H9 (cell line): ENCODE measurements at regions not wholly inside any gene's neighbourhood (a gene's known extent, or its start where the extent isn't known, plus 50 kb on each side); places are given as distances from the start of the nearest gene placed in this dataset.

Source experiments
- DNase-seq: peaks from one replicate; pipeline ENCODE4 v3.0.0-alpha.2; 2017
- H2AFZ ChIP-seq: one replicate; pipeline ENCODE4 v1.6.1; 2013; ENCODE audit warnings: mild to moderate bottlenecking, low read length, control low read depth, moderate library complexity
- H2AK5ac ChIP-seq: 2 replicates; pipeline ENCODE4 v1.6.1; 2013; ENCODE audit warnings: low read length, control low read depth, mixed read lengths; ENCODE audit not compliant: insufficient read length
- H2BK120ac ChIP-seq: one replicate; pipeline ENCODE4 v1.6.1; 2013; ENCODE audit warnings: low read depth, mild to moderate bottlenecking, low read length, control low read depth, inconsistent platforms; ENCODE audit not compliant: poor library complexity, severe bottlenecking
- H2BK12ac ChIP-seq: 2 replicates; pipeline ENCODE4 v1.6.1; 2013; ENCODE audit warnings: low read length, control low read depth, mixed read lengths, low read depth; ENCODE audit not compliant: insufficient read length
- H2BK15ac ChIP-seq: 2 replicates; pipeline ENCODE4 v1.6.1; 2013; ENCODE audit warnings: low read depth, low read length, control low read depth
- H2BK20ac ChIP-seq: one replicate; pipeline ENCODE4 v1.6.1; 2013; ENCODE audit warnings: low read depth, mild to moderate bottlenecking, low read length, control low read depth, inconsistent platforms; ENCODE audit not compliant: poor library complexity, severe bottlenecking
- H2BK5ac ChIP-seq: 2 replicates; pipeline ENCODE4 v1.6.1; 2013; ENCODE audit warnings: low read length, control low read depth, mixed read lengths; ENCODE audit not compliant: insufficient read length
- H3K14ac ChIP-seq: 2 replicates; pipeline ENCODE4 v1.6.1; 2013; ENCODE audit warnings: low read length, control low read depth; ENCODE audit not compliant: insufficient read depth
- H3K18ac ChIP-seq: 2 replicates; pipeline ENCODE4 v1.6.1; 2013; ENCODE audit warnings: low read depth, mild to moderate bottlenecking, mixed read lengths, low read length, control low read depth; ENCODE audit not compliant: insufficient read length
- H3K23ac ChIP-seq: 2 replicates; pipeline ENCODE4 v1.6.1; 2013; ENCODE audit warnings: low read length, control low read depth, mixed read lengths, low read depth; ENCODE audit not compliant: insufficient read length
- H3K23me2 ChIP-seq: 2 replicates; pipeline ENCODE4 v1.6.1; 2013; ENCODE audit warnings: low read depth, mild to moderate bottlenecking, mixed read lengths, low read length, control low read depth; ENCODE audit not compliant: insufficient read length, poor library complexity, severe bottlenecking
- H3K27ac ChIP-seq: 2 replicates; pipeline ENCODE4 v1.5.1; 2013; ENCODE audit warnings: low read length, control low read depth, mixed read lengths, low read depth; ENCODE audit not compliant: insufficient read length
- H3K27me3 ChIP-seq: 2 replicates; pipeline ENCODE4 v1.6.1; 2013; ENCODE audit warnings: low read length, control low read depth, inconsistent platforms; ENCODE audit not compliant: insufficient read depth
- H3K4ac ChIP-seq: 2 replicates; pipeline ENCODE4 v1.6.1; 2013; ENCODE audit warnings: low read depth, mild to moderate bottlenecking, control low read depth, inconsistent platforms, low read length, moderate library complexity
- H3K4me1 ChIP-seq: 2 replicates; pipeline ENCODE4 v1.6.1; 2013; ENCODE audit warnings: low read length, control low read depth, inconsistent platforms; ENCODE audit not compliant: insufficient read depth
- H3K4me2 ChIP-seq: 2 replicates; pipeline ENCODE4 v1.6.1; 2013; ENCODE audit warnings: low read length, control low read depth, mixed read lengths; ENCODE audit not compliant: insufficient read length, insufficient read depth
- H3K56ac ChIP-seq: 2 replicates; pipeline ENCODE4 v1.6.1; 2013; ENCODE audit warnings: low read depth, mild to moderate bottlenecking, mixed read lengths, low read length, control low read depth; ENCODE audit not compliant: insufficient read length
- H3K79me1 ChIP-seq: 2 replicates; pipeline ENCODE4 v1.6.1; 2013; ENCODE audit warnings: low read depth, mild to moderate bottlenecking, moderate library complexity, low read length, control low read depth, inconsistent platforms; ENCODE audit not compliant: insufficient read depth, poor library complexity, severe bottlenecking
- H3K79me2 ChIP-seq: 2 replicates; pipeline ENCODE4 v1.6.1; 2013; ENCODE audit warnings: low read length, control low read depth, inconsistent platforms; ENCODE audit not compliant: insufficient read depth
- H3K9ac ChIP-seq: 2 replicates; pipeline ENCODE4 v1.6.1; 2013; ENCODE audit warnings: low read length, control low read depth, mixed read lengths; ENCODE audit not compliant: insufficient read length; ENCODE audit errors: extremely low read depth
- H3K9me3 ChIP-seq: one replicate; pipeline ENCODE4 v1.6.1; 2013; ENCODE audit warnings: low read depth, low read length, inconsistent platforms; ENCODE audit not compliant: control insufficient read depth
- H3T11ph ChIP-seq: one replicate; pipeline ENCODE4 v1.6.1; 2013; ENCODE audit warnings: mild to moderate bottlenecking, low read length, control low read depth, inconsistent platforms
- H4K20me1 ChIP-seq: one replicate; pipeline ENCODE4 v1.6.1; 2013; ENCODE audit not compliant: control insufficient read depth, insufficient read length, insufficient read depth
- H4K5ac ChIP-seq: 2 replicates; pipeline ENCODE4 v1.6.1; 2013; ENCODE audit warnings: low read depth, mild to moderate bottlenecking, mixed read lengths, low read length, control low read depth; ENCODE audit not compliant: insufficient read length
- H4K8ac ChIP-seq: replicated peaks from 2 replicates; pipeline ENCODE4 v1.6.1; 2013; ENCODE audit warnings: low read length, control low read depth, mixed read lengths, low read depth; ENCODE audit not compliant: insufficient read length
- H4K91ac ChIP-seq: 2 replicates; pipeline ENCODE4 v1.6.1; 2013; ENCODE audit warnings: low read depth, mild to moderate bottlenecking, moderate library complexity, mixed read lengths, low read length, control low read depth; ENCODE audit not compliant: insufficient read length
- H3K27ac Mint-ChIP-seq, 3 experiments: 2 replicates in 2 of 3; 3 replicates in 1 of 3; pipeline ENCODE4 v1.8.0; 2020 to 2021; ENCODE audit warnings: mixed read lengths in 3 of 3, mild to moderate bottlenecking in 1 of 3, moderate library complexity in 1 of 3
- H3K27me3 Mint-ChIP-seq: 2 replicates; pipeline ENCODE4 v1.8.0; 2021; ENCODE audit warnings: low read depth, mild to moderate bottlenecking, moderate library complexity, mixed read lengths
- H3K36me3 Mint-ChIP-seq, 3 experiments: 2 replicates in 2 of 3; 3 replicates in 1 of 3; pipeline ENCODE4 v1.8.0; 2020 to 2021; ENCODE audit warnings: low read depth in 3 of 3, mixed read lengths in 3 of 3; ENCODE audit not compliant: insufficient read depth in 1 of 3
- H3K4me1 Mint-ChIP-seq, 2 experiments: 2 replicates each; pipeline ENCODE4 v1.8.0; 2020; ENCODE audit warnings: mixed read lengths in 2 of 2
- H3K4me3 Mint-ChIP-seq, 2 experiments: 2 replicates in 1 of 2; 3 replicates in 1 of 2; pipeline ENCODE4 v1.8.0; 2020 to 2021; ENCODE audit warnings: mild to moderate bottlenecking in 2 of 2, mixed read lengths in 2 of 2, moderate library complexity in 1 of 2
- H3K9me3 Mint-ChIP-seq, 2 experiments: 2 replicates in 1 of 2; 3 replicates in 1 of 2; pipeline ENCODE4 v1.8.0; 2020; ENCODE audit warnings: mild to moderate bottlenecking in 2 of 2, mixed read lengths in 2 of 2, moderate library complexity in 1 of 2
- CTCF ChIP-seq: fragments of 200-600 bp; sonication (generic); conservative IDR thresholded peaks from 3 replicates; pipeline ENCODE4 v1.8.0; 2021; ENCODE audit warnings: antibody characterized with exemption, mild to moderate bottlenecking
- WGBS: extraction: QIAGEN DNeasy Blood & Tissue Kit; methylation state at CpG from one replicate; pipeline ENCODE4 v1.1.7; 2013; ENCODE audit warnings: missing lambda C conversion rate, low lambda C conversion rate, mixed read lengths; ENCODE audit not compliant: insufficient read length; ENCODE audit errors: extremely low coverage; 5-methylcytosine and 5-hydroxymethylcytosine counted together

GRCh38 chr3:25854214-25854613, 64.3 kb downstream of the OXSM start:
- H4K5ac ChIP-seq, result no peak overlapping the region
- no peak overlapping the region for H4K91ac ChIP-seq
- H3K9me3 ChIP-seq, result no peaks in the 10 kb centered on the region
- H3K9me3 Mint-ChIP-seq, result peaks cover 11 to 17% of the 10 kb centered on the region in 2 experiments
- no peaks in the 10 kb centered on the region for H3K79me2 ChIP-seq
- no peak overlapping the region for H2BK20ac ChIP-seq
- H2BK15ac ChIP-seq, result no peak overlapping the region
- no peaks in the 10 kb centered on the region for H3K23me2 ChIP-seq
- no peak overlapping the region for H2AFZ ChIP-seq
- H3K36me3 Mint-ChIP-seq, result peaks cover 5 to 7% (median 7%) of the 10 kb centered on the region in 3 experiments; a peak in 6 of 7 replicates
- no CpG with 5 or more reads among the region's 1 CpG for WGBS
- H3K27ac ChIP-seq, result no peak overlapping the region
- H3K4me1 ChIP-seq, result no peaks in the 10 kb centered on the region
- no peak overlapping the region for H2BK120ac ChIP-seq
- no peak overlapping the region for H3T11ph ChIP-seq
- H3K18ac ChIP-seq, result no peak overlapping the region
- DNase-seq, result no peak
- H3K23ac ChIP-seq, result no peak overlapping the region
- no peaks in the 10 kb centered on the region for H4K20me1 ChIP-seq
- H2AK5ac ChIP-seq, result no peak overlapping the region
- H3K27ac Mint-ChIP-seq, result no peak overlapping the region
- H3K14ac ChIP-seq, result no peak overlapping the region
- no peak overlapping the region for H3K56ac ChIP-seq
- H3K4me2 ChIP-seq, result no peak overlapping the region
- H3K79me1 ChIP-seq, result no peaks in the 10 kb centered on the region
- no peak overlapping the region for H3K4me3 Mint-ChIP-seq
- H3K4me1 Mint-ChIP-seq, result peaks cover 24 to 41% of the 10 kb centered on the region in 2 experiments
- H2BK5ac ChIP-seq, result no peak overlapping the region
- no peaks in the 10 kb centered on the region for H3K27me3 ChIP-seq
- H3K9ac ChIP-seq, result no peak overlapping the region
- TF ChIP-seq CTCF, result no peak
- no peak overlapping the region for H3K4ac ChIP-seq
- no peak overlapping the region for H2BK12ac ChIP-seq
- no peaks in the 10 kb centered on the region for H3K27me3 Mint-ChIP-seq
- no peak overlapping the region for H4K8ac ChIP-seq
